Adrenal gland (tissue), 5 donors: ENCODE measurements at regions not wholly inside any gene's neighbourhood (a gene's known extent, or its start where the extent isn't known, plus 50 kb on each side); places are given as distances from the start of the nearest gene placed in this dataset.

ENCODE experiments used
- CTCF ChIP-seq, 6 experiments: fragments of 450-650 bp in 4 of 6; fragments of 200-600 bp in 2 of 6; sonication (generic) in 1 of 6; IDR thresholded peaks; 1 replicate in 5 of 6; 2 replicates in 1 of 6; pipeline versions ENCODE4 v1.5.1 to v1.8.0; 2016 to 2021; ENCODE audit warnings: antibody characterized with exemption in 6 of 6, mild to moderate bottlenecking in 2 of 6, moderate library complexity in 1 of 6
- POLR2A ChIP-seq, 2 donors: fragments of 450-650 bp; IDR thresholded peaks; one replicate each; pipeline ENCODE4 v1.6.1; 2017; ENCODE audit warnings: antibody characterized with exemption in 2 of 2, mild to moderate bottlenecking in 2 of 2, moderate library complexity in 1 of 2
- donor health status: DM: no; HTN: no; CAD: no.

GRCh38 chr5:25301836-25302235 is 657.1 kb upstream of the CDH10 start:
- no peak for TF ChIP-seq POLR2A (IDR thresholded peaks at IDR 0.05)
- no peak for TF ChIP-seq CTCF (IDR thresholded peaks at IDR 0.05)
